ENCODE measurements at regions not wholly inside any gene's neighbourhood (a gene's known extent, or its start where the extent isn't known, plus 50 kb on each side); places are given as distances from the start of the nearest gene placed in this dataset.

- H3K4me1 ChIP-seq (replicated peaks in 1 of 2; ENCODE audit: control insufficient read depth in 2 of 2, insufficient read depth in 2 of 2, low read length in 2 of 2), result no peaks in the 10 kb centered on the region
- H3K4me2 ChIP-seq (ENCODE audit: insufficient read depth, low read length), result no peak overlapping the region
- no peaks in the 10 kb centered on the region for H3K36me3 ChIP-seq (ENCODE audit: control insufficient read depth, insufficient read depth, low read length)
- under 1% methylated on average over 11 of the region's 11 CpGs for WGBS (ENCODE audit: insufficient coverage, low coverage, missing lambda C conversion rate)
- H3K79me2 ChIP-seq (ENCODE audit: control insufficient read depth, insufficient read depth, low read length), result no peaks in the 10 kb centered on the region
- DNase-seq (ENCODE audit: extremely low read depth in 1 of 4, low spot score in 3 of 4) (no peak), ATAC-seq (no peak), FAIRE-seq (no peak)
- intact Hi-C loops (cut with micrococcal nuclease) (no loop called here), in situ Hi-C loops (cut with MboI) (no loop called here)
- BruUV-seq (replicated peaks), result no TSS peak
- TF ChIP-seq KLF16 (IDR thresholded peaks at IDR 0.05), result no peak
- no peak for TF ChIP-seq ZKSCAN1 (IDR thresholded peaks at IDR 0.05; ENCODE audit: low read depth, low read length)
- TF ChIP-seq ILF3 (IDR thresholded peaks at IDR 0.05; ENCODE audit: borderline replicate concordance), result no peak
- TF ChIP-seq NR2C1 (IDR thresholded peaks at IDR 0.05), result no peak
- no peak for TF ChIP-seq NR2C1 (tag; IDR thresholded peaks at IDR 0.05)
- no peak for TF ChIP-seq ZNF133 (CRISPR knock-in tag; IDR thresholded peaks at IDR 0.05)
- TF ChIP-seq TGIF2 (CRISPR knock-in tag; IDR thresholded peaks at IDR 0.05), result no peak
- TF ChIP-seq PCBP1 (IDR thresholded peaks at IDR 0.05; ENCODE audit: low read depth, low read length, poor library complexity, severe bottlenecking), result no peak
- no peak overlapping the region for H2AFZ ChIP-seq (ENCODE audit: low read depth, low read length)
- no peaks in the 10 kb centered on the region for H3K9me1 ChIP-seq (ENCODE audit: control insufficient read depth, insufficient read depth, low read length)
- H3K9ac ChIP-seq (ENCODE audit: insufficient read depth in 1 of 2, low read depth in 2 of 2, low read length in 2 of 2), result no peak overlapping the region
- no peaks in the 10 kb centered on the region for H3K27me3 ChIP-seq (ENCODE audit: control insufficient read depth in 2 of 2, insufficient read depth in 2 of 2, low read length in 2 of 2)
- no peak overlapping the region for H3K27ac ChIP-seq (ENCODE audit: extremely low read depth, low read depth, low read length)
- no peaks in the 10 kb centered on the region for H3K9me3 ChIP-seq (replicated peaks; ENCODE audit: control insufficient read depth, insufficient read depth, low read depth, low read length)
- ChIA-PET POLR2A (no interaction called here), CTCF (ENCODE audit: low intra/inter-chr PET ratio) (no interaction called here)
- no peak overlapping the region for H3K4me3 ChIP-seq
- no peaks in the 10 kb centered on the region for H4K20me1 ChIP-seq (replicated peaks; ENCODE audit: control insufficient read depth, insufficient read depth, low read length)
These were observed 119.0 kb upstream of the MAP9 start for GRCh38 chr4:155495572-155496293.

Measured in K562 (cell line).